ENCODE measurements at regions not wholly inside any gene's neighbourhood (a gene's known extent, or its start where the extent isn't known, plus 50 kb on each side); places are given as distances from the start of the nearest gene placed in this dataset.

DNA sequence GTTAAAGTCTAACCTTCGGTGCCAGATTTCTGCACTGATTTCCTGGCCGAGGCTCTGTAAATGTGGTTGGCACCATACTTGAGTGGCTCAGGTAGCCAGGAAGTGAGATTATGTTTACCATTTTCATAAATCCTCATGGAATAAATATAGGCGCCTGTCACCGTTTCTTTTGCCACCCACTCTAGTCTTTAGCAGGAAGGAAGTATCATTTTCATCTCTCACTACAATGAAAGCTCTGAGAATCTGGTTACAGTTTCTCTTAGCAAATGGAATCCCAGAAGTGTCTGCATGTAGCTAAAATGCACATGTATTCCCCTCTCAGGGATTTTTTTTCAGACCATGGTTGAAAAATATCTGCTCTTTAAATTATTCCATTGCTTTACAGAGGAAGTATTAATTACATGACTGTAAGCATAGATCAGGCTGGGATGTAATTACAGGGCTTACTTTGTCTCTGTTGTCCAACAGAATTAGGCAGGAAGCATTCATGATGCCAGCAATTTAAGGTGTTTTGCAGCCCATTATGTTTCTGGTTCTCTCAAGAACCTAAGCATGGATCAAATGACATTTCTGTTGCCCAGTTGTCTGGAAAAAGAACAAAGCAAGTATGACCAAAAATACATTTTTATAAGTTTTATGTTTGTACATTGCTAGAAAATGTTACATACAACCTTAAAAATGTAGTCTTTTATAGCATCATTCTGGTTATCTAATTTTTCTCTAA, 221.7 kb upstream of the SPRY2 start:
- TF ChIP-seq, protein P1, sequence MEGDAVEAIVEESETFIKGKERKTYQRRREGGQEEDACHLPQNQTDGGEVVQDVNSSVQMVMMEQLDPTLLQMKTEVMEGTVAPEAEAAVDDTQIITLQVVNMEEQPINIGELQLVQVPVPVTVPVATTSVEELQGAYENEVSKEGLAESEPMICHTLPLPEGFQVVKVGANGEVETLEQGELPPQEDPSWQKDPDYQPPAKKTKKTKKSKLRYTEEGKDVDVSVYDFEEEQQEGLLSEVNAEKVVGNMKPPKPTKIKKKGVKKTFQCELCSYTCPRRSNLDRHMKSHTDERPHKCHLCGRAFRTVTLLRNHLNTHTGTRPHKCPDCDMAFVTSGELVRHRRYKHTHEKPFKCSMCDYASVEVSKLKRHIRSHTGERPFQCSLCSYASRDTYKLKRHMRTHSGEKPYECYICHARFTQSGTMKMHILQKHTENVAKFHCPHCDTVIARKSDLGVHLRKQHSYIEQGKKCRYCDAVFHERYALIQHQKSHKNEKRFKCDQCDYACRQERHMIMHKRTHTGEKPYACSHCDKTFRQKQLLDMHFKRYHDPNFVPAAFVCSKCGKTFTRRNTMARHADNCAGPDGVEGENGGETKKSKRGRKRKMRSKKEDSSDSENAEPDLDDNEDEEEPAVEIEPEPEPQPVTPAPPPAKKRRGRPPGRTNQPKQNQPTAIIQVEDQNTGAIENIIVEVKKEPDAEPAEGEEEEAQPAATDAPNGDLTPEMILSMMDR (IDR thresholded peaks at IDR 0.05): no peak
- no peak for TF ChIP-seq CEBPB (IDR thresholded peaks at IDR 0.05)

Measured in A549 (cell line).